A673 (cell line): ENCODE measurements at regions not wholly inside any gene's neighbourhood (a gene's known extent, or its start where the extent isn't known, plus 50 kb on each side); places are given as distances from the start of the nearest gene placed in this dataset.

Experiments
- BruUV-seq: library from RNA; stranded (reverse); fragments of 400-500 nt; replicated peaks from 2 replicates; lab custom pipeline; 2021; lab: Mats Ljungman, UMichigan
- CTCF ChIA-PET: fragments of 300-600 bp; sonication (Branson Sonifier 250); formaldehyde crosslinking; loops from one replicate; lab custom pipeline; 2022; ENCODE audit warnings: antibody characterized with exemption; lab: Charles Lee
- POLR2A ChIA-PET: fragments of 300-600 bp; sonication (Branson Sonifier 250); formaldehyde crosslinking; loops from one replicate; lab custom pipeline; 2022; ENCODE audit warnings: antibody characterized with exemption; ENCODE audit not compliant: low non-redundant PET; lab: Charles Lee
- DNase-seq: peaks from one replicate; pipeline ENCODE4 v3.0.0-alpha.2; 2015; ENCODE audit warnings: low spot score
- H3K27ac ChIP-seq: fragments of 200-600 bp; sonication (generic); 2 replicates; pipeline ENCODE4 v1.5.1; 2016; ENCODE audit warnings: mixed run types, low read depth, mild to moderate bottlenecking, mixed read lengths, antibody characterized with exemption, low read length; ENCODE audit not compliant: poor library complexity, severe bottlenecking
- H3K27me3 ChIP-seq: fragments of 200-600 bp; sonication (generic); replicated peaks from 2 replicates; pipeline ENCODE4 v1.6.1; 2017; ENCODE audit warnings: mixed run types, low read depth, mild to moderate bottlenecking, mixed read lengths, antibody characterized with exemption, low read length; ENCODE audit not compliant: insufficient read depth, poor library complexity
- H3K36me3 ChIP-seq: fragments of 200-600 bp; sonication (generic); 2 replicates; pipeline ENCODE4 v1.6.1; 2016; ENCODE audit warnings: mixed run types, mild to moderate bottlenecking, mixed read lengths, antibody characterized with exemption, low read length; ENCODE audit not compliant: insufficient read depth, poor library complexity, severe bottlenecking
- H3K4me1 ChIP-seq: fragments of 200-600 bp; sonication (generic); 2 replicates; pipeline ENCODE4 v1.6.1; 2017; ENCODE audit warnings: mixed run types, mild to moderate bottlenecking, mixed read lengths, antibody characterized with exemption, low read length; ENCODE audit not compliant: insufficient read depth, poor library complexity, severe bottlenecking
- H3K4me3 ChIP-seq: fragments of 200-600 bp; sonication (generic); 2 replicates; pipeline ENCODE4 v1.5.1; 2016; ENCODE audit warnings: low read depth, mixed run types, mild to moderate bottlenecking, mixed read lengths, low read length; ENCODE audit not compliant: poor library complexity, severe bottlenecking
- H3K9me3 ChIP-seq: fragments of 200-600 bp; sonication (generic); 2 replicates; pipeline ENCODE4 v1.6.1; 2016; ENCODE audit warnings: mixed run types, low read depth, mild to moderate bottlenecking, mixed read lengths, antibody characterized with exemption, low read length; ENCODE audit not compliant: poor library complexity, severe bottlenecking
- EZH2 ChIP-seq: fragments of 200-600 bp; sonication (generic); IDR thresholded peaks from 2 replicates; pipeline ENCODE4 v1.6.1; 2017; ENCODE audit warnings: borderline replicate concordance, low read depth, mild to moderate bottlenecking, mixed read lengths, antibody characterized with exemption, low read length; ENCODE audit not compliant: poor library complexity, severe bottlenecking
- intact Hi-C: fragments of 100-400 bp; cut with micrococcal nuclease; formaldehyde crosslinking; loops from one replicate; pipeline ENCODE4 v1.10.0; 2022; ENCODE audit not compliant: unreplicated experiment
- TF ChIP-seq, protein P1 (sequence below): fragments of 300-800, 200-600 bp; sonication (generic); conservative IDR thresholded peaks from 2 replicates; pipeline ENCODE4 v1.5.1; 2017; ENCODE audit warnings: low read depth, mild to moderate bottlenecking, antibody characterized with exemption, low read length, moderate library complexity, mixed read lengths

DNA sequence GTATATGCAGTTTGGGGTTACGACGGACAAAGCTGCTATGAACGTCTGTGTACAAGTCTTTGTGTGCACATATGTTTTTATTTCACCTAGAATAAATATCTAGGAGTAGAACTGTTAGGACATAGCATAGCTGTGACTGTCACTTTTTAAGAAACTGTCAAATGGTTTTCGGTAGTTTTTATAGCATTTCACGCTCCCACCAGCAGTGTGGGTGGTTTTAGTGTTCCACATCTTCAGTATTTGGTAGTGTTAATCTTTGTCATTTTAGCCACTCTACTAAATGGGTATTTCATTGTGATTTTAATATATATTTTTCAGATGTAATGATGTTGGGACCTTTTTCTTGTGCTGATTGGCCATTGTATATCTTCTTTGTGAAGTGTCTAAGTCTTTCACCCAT is 109.1 kb upstream of the BCAT1 start:
- intact Hi-C loops = no loop called here
- Histone ChIP-seq H3K4me3 (no peak overlapping the region), H3K9me3 (no peaks in the 10 kb centered on the region), H3K36me3 (no peaks in the 10 kb centered on the region), H3K4me1 (no peaks in the 10 kb centered on the region), H3K27me3 (no peaks in the 10 kb centered on the region), H3K27ac (no peak overlapping the region)
- BruUV-seq = no TSS peak
- no peak for DNase-seq
- ChIA-PET CTCF (no interaction called here), POLR2A (no interaction called here)
- TF ChIP-seq, protein P1, sequence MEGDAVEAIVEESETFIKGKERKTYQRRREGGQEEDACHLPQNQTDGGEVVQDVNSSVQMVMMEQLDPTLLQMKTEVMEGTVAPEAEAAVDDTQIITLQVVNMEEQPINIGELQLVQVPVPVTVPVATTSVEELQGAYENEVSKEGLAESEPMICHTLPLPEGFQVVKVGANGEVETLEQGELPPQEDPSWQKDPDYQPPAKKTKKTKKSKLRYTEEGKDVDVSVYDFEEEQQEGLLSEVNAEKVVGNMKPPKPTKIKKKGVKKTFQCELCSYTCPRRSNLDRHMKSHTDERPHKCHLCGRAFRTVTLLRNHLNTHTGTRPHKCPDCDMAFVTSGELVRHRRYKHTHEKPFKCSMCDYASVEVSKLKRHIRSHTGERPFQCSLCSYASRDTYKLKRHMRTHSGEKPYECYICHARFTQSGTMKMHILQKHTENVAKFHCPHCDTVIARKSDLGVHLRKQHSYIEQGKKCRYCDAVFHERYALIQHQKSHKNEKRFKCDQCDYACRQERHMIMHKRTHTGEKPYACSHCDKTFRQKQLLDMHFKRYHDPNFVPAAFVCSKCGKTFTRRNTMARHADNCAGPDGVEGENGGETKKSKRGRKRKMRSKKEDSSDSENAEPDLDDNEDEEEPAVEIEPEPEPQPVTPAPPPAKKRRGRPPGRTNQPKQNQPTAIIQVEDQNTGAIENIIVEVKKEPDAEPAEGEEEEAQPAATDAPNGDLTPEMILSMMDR = no peak
- TF ChIP-seq EZH2 = no peak

DNA sequence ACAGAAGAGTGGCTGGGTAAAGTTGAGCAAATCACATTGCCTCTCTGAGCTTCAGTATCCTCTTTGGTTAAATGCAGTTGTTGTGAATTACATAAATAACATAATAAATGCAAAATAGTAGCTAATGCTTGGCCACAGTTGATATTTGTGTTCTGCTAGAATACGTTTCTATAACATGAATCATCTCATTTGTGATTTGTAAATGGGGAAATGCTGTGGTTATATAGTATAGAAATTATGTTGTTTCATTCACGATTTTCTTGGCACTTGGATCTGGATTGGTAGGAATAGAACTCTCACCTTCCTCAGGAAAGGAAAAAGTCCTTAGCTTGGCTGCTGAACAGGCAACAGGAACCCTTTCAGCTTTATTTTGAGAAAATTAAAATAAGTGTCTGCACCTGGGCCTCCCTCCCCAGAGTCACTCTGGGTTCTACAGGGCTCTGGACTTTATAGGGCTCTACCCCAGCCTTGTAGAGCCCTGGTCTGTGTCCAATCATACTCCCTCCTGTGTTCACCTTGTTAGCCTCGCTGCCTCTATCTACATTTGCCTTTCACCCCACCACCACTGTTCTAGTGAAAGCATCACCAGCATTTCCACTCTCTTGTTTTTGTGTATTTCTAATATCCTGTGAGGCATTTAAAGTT is 107.7 kb upstream of the BCAT1 start:
- ChIA-PET CTCF (no interaction called here), POLR2A (no interaction called here)
- no TSS peak for BruUV-seq
- no peaks in the 10 kb centered on the region for H3K36me3 ChIP-seq
- TF ChIP-seq, protein P1 = no peak
- no peak for TF ChIP-seq EZH2
- intact Hi-C loops = no loop called here
- H3K27me3 ChIP-seq = no peaks in the 10 kb centered on the region
- no peaks in the 10 kb centered on the region for H3K4me1 ChIP-seq
- H3K27ac ChIP-seq = no peak overlapping the region
- no peak overlapping the region for H3K4me3 ChIP-seq
- no peaks in the 10 kb centered on the region for H3K9me3 ChIP-seq
- DNase-seq = no peak

DNA sequence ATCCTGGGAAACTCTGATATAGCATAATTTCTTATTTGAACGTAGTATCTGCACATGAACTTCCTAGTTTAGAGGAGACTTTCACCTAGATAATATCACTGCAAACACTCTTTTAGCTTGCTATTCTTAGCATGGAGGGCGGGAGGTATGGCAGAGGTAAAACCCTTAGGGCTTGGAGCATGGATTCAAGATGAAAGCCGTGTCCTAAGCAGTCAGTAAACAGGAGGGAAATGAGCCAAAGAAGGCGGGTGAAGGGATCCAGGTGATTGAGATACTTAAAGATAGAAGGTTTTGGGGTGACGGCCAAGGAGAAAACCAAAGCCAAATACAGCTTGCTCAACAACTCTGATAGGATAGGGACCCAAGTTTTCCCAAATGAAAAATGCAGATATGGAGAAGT is 107.1 kb upstream of the BCAT1 start:
- TF ChIP-seq EZH2 = no peak
- TF ChIP-seq, protein P1 = no peak
- no peaks in the 10 kb centered on the region for H3K9me3 ChIP-seq
- no peak for DNase-seq
- no peak overlapping the region for H3K27ac ChIP-seq
- ChIA-PET POLR2A (no interaction called here), CTCF (no interaction called here)
- H3K27me3 ChIP-seq = no peaks in the 10 kb centered on the region
- intact Hi-C loops = no loop called here
- H3K36me3 ChIP-seq = no peaks in the 10 kb centered on the region
- H3K4me3 ChIP-seq = no peak overlapping the region
- H3K4me1 ChIP-seq = no peaks in the 10 kb centered on the region
- no TSS peak for BruUV-seq
